ENCODE measurements at regions not wholly inside any gene's neighbourhood (a gene's known extent, or its start where the extent isn't known, plus 50 kb on each side); places are given as distances from the start of the nearest gene placed in this dataset.

DNA sequence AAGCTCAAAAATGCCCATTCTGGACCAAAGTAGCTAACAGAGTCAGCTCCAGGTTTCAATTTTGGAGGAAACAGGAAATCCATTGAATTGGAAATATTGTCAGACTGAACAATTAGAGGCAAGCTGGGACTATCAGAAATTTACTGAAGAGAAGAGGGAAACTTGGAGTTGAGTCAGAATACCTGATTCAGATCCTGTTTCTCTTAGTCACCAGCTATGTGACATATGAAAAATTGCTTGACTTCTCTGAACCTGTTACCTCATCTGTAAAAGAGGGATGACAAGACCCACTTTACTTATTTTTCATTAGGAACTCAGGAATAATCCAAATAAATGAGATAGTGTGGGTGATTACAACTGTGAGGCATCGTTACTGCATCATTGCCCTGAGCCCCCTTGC lies 148.9 kb upstream of the CADM1 start:
- Histone ChIP-seq H3K4me1 (ENCODE audit: control insufficient read depth, insufficient read depth, low read length) (no peaks in the 10 kb centered on the region), H3K4me3 (ENCODE audit: low read length) (no peak overlapping the region), H3K27me3 (ENCODE audit: control insufficient read depth, insufficient read depth, low read length) (no peaks in the 10 kb centered on the region), H3K36me3 (ENCODE audit: control insufficient read depth, insufficient read depth, low read length) (no peaks in the 10 kb centered on the region), H3K9me3 (ENCODE audit: control insufficient read depth, insufficient read depth, low read length) (no peaks in the 10 kb centered on the region), H3K27ac (ENCODE audit: low read length) (no peak overlapping the region)
- Mint-ChIP-seq H3K27me3 (ENCODE audit: low read depth in 2 of 2) (peaks cover 15 to 40% of the 10 kb centered on the region in 2 donors), H3K4me1 (no peaks in the 10 kb centered on the region), H3K27ac (no peak overlapping the region), H3K36me3 (no peaks in the 10 kb centered on the region), H3K4me3 (no peak overlapping the region), H3K9me3 (no peaks in the 10 kb centered on the region)
- ATAC-seq, result no peak
- intact Hi-C loops (cut with micrococcal nuclease), result no loop called here
- TF ChIP-seq, protein P1, sequence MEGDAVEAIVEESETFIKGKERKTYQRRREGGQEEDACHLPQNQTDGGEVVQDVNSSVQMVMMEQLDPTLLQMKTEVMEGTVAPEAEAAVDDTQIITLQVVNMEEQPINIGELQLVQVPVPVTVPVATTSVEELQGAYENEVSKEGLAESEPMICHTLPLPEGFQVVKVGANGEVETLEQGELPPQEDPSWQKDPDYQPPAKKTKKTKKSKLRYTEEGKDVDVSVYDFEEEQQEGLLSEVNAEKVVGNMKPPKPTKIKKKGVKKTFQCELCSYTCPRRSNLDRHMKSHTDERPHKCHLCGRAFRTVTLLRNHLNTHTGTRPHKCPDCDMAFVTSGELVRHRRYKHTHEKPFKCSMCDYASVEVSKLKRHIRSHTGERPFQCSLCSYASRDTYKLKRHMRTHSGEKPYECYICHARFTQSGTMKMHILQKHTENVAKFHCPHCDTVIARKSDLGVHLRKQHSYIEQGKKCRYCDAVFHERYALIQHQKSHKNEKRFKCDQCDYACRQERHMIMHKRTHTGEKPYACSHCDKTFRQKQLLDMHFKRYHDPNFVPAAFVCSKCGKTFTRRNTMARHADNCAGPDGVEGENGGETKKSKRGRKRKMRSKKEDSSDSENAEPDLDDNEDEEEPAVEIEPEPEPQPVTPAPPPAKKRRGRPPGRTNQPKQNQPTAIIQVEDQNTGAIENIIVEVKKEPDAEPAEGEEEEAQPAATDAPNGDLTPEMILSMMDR (IDR thresholded peaks at IDR 0.05), result no peak
- no peak for DNase-seq
- 89% methylated on average over 1 of the region's 1 CpG for WGBS (ENCODE audit: insufficient coverage)

DNA sequence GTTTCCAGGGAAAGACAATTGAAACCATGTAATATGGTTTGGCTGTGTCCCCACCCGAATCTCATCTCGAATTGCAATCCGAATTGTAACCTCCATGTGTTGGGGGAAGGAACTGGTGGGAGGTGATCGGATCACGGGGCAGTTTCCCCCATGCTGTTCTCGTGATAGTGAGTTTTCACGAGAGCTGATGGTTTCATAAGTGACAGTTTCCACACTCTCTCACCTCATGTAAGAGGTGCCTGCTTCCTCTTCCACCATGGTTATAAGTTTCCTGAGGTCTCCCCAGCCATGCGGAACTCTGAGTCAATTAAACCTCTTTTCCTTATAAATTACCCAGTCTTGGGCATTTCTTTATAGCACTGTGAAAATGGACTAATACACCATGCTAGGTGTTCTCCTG lies 148.3 kb upstream of the CADM1 start:
- Mint-ChIP-seq H3K4me3 (no peak overlapping the region), H3K36me3 (no peaks in the 10 kb centered on the region), H3K27ac (no peak overlapping the region), H3K4me1 (no peaks in the 10 kb centered on the region), H3K9me3 (no peaks in the 10 kb centered on the region), H3K27me3 (ENCODE audit: low read depth in 2 of 2) (peaks cover 15 to 40% of the 10 kb centered on the region in 2 donors)
- DNase-seq, result no peak
- WGBS (ENCODE audit: insufficient coverage), result 49% methylated on average over 8 of the region's 8 CpGs
- H3K4me1 ChIP-seq (ENCODE audit: control insufficient read depth, insufficient read depth, low read length), result no peaks in the 10 kb centered on the region
- no peaks in the 10 kb centered on the region for H3K27me3 ChIP-seq (ENCODE audit: control insufficient read depth, insufficient read depth, low read length)
- TF ChIP-seq, protein P1 (IDR thresholded peaks at IDR 0.05), result no peak
- intact Hi-C loops (cut with micrococcal nuclease), result no loop called here
- H3K4me3 ChIP-seq (ENCODE audit: low read length), result no peak overlapping the region
- no peak for ATAC-seq
- H3K9me3 ChIP-seq (ENCODE audit: control insufficient read depth, insufficient read depth, low read length), result no peaks in the 10 kb centered on the region
- no peak overlapping the region for H3K27ac ChIP-seq (ENCODE audit: low read length)
- H3K36me3 ChIP-seq (ENCODE audit: control insufficient read depth, insufficient read depth, low read length), result no peaks in the 10 kb centered on the region

DNA sequence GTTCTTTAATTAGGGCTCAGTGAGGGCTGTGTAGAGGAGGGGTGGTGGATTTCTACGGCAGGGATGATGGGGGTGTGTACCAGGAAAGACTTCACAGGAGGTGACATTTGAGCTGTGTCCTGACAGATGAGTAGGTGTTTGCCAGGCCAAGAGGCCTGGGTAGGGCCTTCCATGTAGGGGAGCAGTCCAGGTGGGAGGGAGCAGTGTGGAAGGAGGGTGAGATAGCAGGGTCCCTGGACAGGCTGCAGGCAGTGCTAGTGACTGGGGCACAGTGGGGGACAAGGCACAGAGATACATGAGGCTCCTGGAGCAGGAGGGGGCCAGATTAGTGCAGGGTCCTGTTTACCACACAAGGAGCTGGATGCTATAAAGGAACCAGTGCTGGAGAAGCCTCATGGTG lies 147.9 kb upstream of the CADM1 start:
- Histone ChIP-seq H3K36me3 (ENCODE audit: control insufficient read depth, insufficient read depth, low read length) (no peaks in the 10 kb centered on the region), H3K4me1 (ENCODE audit: control insufficient read depth, insufficient read depth, low read length) (no peaks in the 10 kb centered on the region), H3K9me3 (ENCODE audit: control insufficient read depth, insufficient read depth, low read length) (no peaks in the 10 kb centered on the region), H3K4me3 (ENCODE audit: low read length) (no peak overlapping the region), H3K27me3 (ENCODE audit: control insufficient read depth, insufficient read depth, low read length) (no peaks in the 10 kb centered on the region), H3K27ac (ENCODE audit: low read length) (no peak overlapping the region)
- intact Hi-C loops (cut with micrococcal nuclease), result no loop called here
- Mint-ChIP-seq H3K27me3 (ENCODE audit: low read depth in 2 of 2) (peaks cover 13 to 36% of the 10 kb centered on the region in 2 donors), H3K27ac (no peak overlapping the region), H3K4me1 (no peaks in the 10 kb centered on the region), H3K9me3 (no peaks in the 10 kb centered on the region), H3K36me3 (no peaks in the 10 kb centered on the region), H3K4me3 (no peak overlapping the region)
- TF ChIP-seq, protein P1 (IDR thresholded peaks at IDR 0.05), result no peak
- 57% methylated on average over 1 of the region's 1 CpG for WGBS (ENCODE audit: insufficient coverage)
- DNase-seq (no peak), ATAC-seq (no peak)

DNA sequence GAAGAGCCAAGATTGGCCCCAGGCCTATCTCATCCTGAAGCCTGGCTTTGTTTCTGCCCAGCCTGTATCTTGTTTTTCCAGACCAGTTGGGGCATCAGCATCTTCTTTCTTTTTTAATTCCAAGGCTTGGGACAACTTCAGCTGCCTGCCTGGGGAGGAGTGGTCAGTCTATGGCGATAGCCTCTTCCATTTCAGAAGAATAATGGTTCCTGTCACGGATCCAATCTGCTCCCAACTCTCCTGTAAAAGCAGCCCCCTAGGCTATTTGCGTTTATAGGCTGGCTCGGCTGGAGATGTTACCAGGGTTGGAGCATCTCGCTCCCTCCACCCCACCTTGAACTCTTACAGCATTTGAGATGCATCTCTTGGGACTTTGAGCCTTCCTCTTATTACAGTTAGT lies 145.2 kb upstream of the CADM1 start:
- TF ChIP-seq, protein P1 (IDR thresholded peaks at IDR 0.05), result no peak
- no peaks in the 10 kb centered on the region for H3K9me3 Mint-ChIP-seq
- intact Hi-C loops (cut with micrococcal nuclease), result no loop called here
- H3K36me3 Mint-ChIP-seq, result no peaks in the 10 kb centered on the region
- Histone ChIP-seq H3K27ac (ENCODE audit: low read length) (no peak overlapping the region), H3K4me3 (ENCODE audit: low read length) (no peak overlapping the region), H3K36me3 (ENCODE audit: control insufficient read depth, insufficient read depth, low read length) (no peaks in the 10 kb centered on the region), H3K9me3 (ENCODE audit: control insufficient read depth, insufficient read depth, low read length) (no peaks in the 10 kb centered on the region), H3K4me1 (ENCODE audit: control insufficient read depth, insufficient read depth, low read length) (no peaks in the 10 kb centered on the region), H3K27me3 (ENCODE audit: control insufficient read depth, insufficient read depth, low read length) (no peaks in the 10 kb centered on the region)
- H3K4me1 Mint-ChIP-seq, result no peaks in the 10 kb centered on the region
- ATAC-seq, result no peak
- H3K27me3 Mint-ChIP-seq (ENCODE audit: low read depth in 2 of 2), result peaks cover 14% of the 10 kb centered on the region in 2 donors
- no peak overlapping the region for H3K4me3 Mint-ChIP-seq
- WGBS (ENCODE audit: insufficient coverage), result 64% methylated on average over 5 of the region's 5 CpGs
- no peak for DNase-seq
- no peak overlapping the region for H3K27ac Mint-ChIP-seq
